ENCODE measurements at regions not wholly inside any gene's neighbourhood (a gene's known extent, or its start where the extent isn't known, plus 50 kb on each side); places are given as distances from the start of the nearest gene placed in this dataset.
"Not testable (repeated sequence)": the region's sequence is repeated elsewhere in the genome, so short reads cannot be mapped to it uniquely, and the experiment has no call there.

- H4K20me1 ChIP-seq = no peaks in the 10 kb centered on the region
- no peaks in the 10 kb centered on the region for H3K9me3 ChIP-seq
- no peaks in the 10 kb centered on the region for H3K36me3 ChIP-seq
- H3K27me3 ChIP-seq = no peaks in the 10 kb centered on the region
- H3K27ac ChIP-seq = no peak overlapping the region
- no peak overlapping the region for H3K9ac ChIP-seq
- H3K4me1 ChIP-seq = peaks cover 9% of the 10 kb centered on the region
- TF ChIP-seq Cebpa-rat (IDR thresholded peaks at IDR 0.05) = no peak
- no peak overlapping the region for H3K4me2 ChIP-seq
- no peak overlapping the region for H3K4me3 ChIP-seq
Observed at GRCh38 chr4:173652283-173652931, 122.4 kb upstream of the HAND2 start.

GRCh38 chr4:173651651-173652282 is 121.7 kb upstream of the HAND2 start:
- TF ChIP-seq Cebpa-rat (IDR thresholded peaks at IDR 0.05) = no peak
- Histone ChIP-seq H3K36me3 (no peaks in the 10 kb centered on the region), H3K27ac (no peak overlapping the region), H3K27me3 (no peaks in the 10 kb centered on the region), H3K4me1 (peaks cover 10% of the 10 kb centered on the region), H3K4me3 (no peak overlapping the region), H3K9me3 (no peaks in the 10 kb centered on the region), H3K4me2 (no peak overlapping the region), H3K9ac (no peak overlapping the region), H4K20me1 (no peaks in the 10 kb centered on the region)

GRCh38 chr4:173647902-173648301 is 117.9 kb upstream of the HAND2 start:
- peaks cover 10% of the 10 kb centered on the region for H3K4me1 ChIP-seq
- no peak overlapping the region for H3K27ac ChIP-seq
- no peak overlapping the region for H3K4me2 ChIP-seq
- TF ChIP-seq Cebpa-rat (IDR thresholded peaks at IDR 0.05) = no peak
- no peaks in the 10 kb centered on the region for H3K36me3 ChIP-seq
- H3K9ac ChIP-seq = no peak overlapping the region
- no peaks in the 10 kb centered on the region for H4K20me1 ChIP-seq
- H3K9me3 ChIP-seq = no peaks in the 10 kb centered on the region
- no peak overlapping the region for H3K4me3 ChIP-seq
- no peaks in the 10 kb centered on the region for H3K27me3 ChIP-seq

GRCh38 chr4:173642509-173642908 is 112.5 kb upstream of the HAND2 start:
- Histone ChIP-seq H3K4me2 (no peak overlapping the region), H3K27ac (no peak overlapping the region), H3K27me3 (no peaks in the 10 kb centered on the region), H3K36me3 (no peaks in the 10 kb centered on the region), H3K9ac (no peak overlapping the region), H3K4me3 (no peak overlapping the region), H3K9me3 (no peaks in the 10 kb centered on the region), H4K20me1 (no peaks in the 10 kb centered on the region), H3K4me1 (peaks cover 2% of the 10 kb centered on the region)
- TF ChIP-seq Cebpa-rat (IDR thresholded peaks at IDR 0.05) = no peak

GRCh38 chr4:173635395-173635794 is 105.4 kb upstream of the HAND2 start:
- TF ChIP-seq Cebpa-rat (IDR thresholded peaks at IDR 0.05) = no peak

GRCh38 chr4:173626277-173626676 is 96.2 kb upstream of the HAND2 start:
- TF ChIP-seq Cebpa-rat (IDR thresholded peaks at IDR 0.05) = no peak
- Histone ChIP-seq H3K27me3 (no peaks in the 10 kb centered on the region), H4K20me1 (no peaks in the 10 kb centered on the region), H3K9me3 (peaks cover 21% of the 10 kb centered on the region), H3K36me3 (no peaks in the 10 kb centered on the region), H3K4me1 (no peaks in the 10 kb centered on the region), H3K4me2 (no peak overlapping the region), H3K9ac (no peak overlapping the region), H3K4me3 (no peak overlapping the region), H3K27ac (no peak overlapping the region)

More at GRCh38 chr4:173635395-173635794, 105.4 kb upstream of the HAND2 start:
- Histone ChIP-seq H3K4me2 (no peak overlapping the region), H4K20me1 (no peaks in the 10 kb centered on the region), H3K4me1 (no peaks in the 10 kb centered on the region), H3K4me3 (no peak overlapping the region), H3K27ac (no peak overlapping the region), H3K36me3 (no peaks in the 10 kb centered on the region), H3K9me3 (peaks cover 16% of the 10 kb centered on the region), H3K27me3 (no peaks in the 10 kb centered on the region), H3K9ac (no peak overlapping the region)

GRCh38 chr4:173618648-173619047 is 88.6 kb upstream of the HAND2 start:
- not testable (repeated sequence) for H3K36me3 ChIP-seq, H3K4me1 ChIP-seq, H3K27me3 ChIP-seq, H3K4me3 ChIP-seq, H3K27ac ChIP-seq, H3K4me2 ChIP-seq, H4K20me1 ChIP-seq, H3K9ac ChIP-seq
- peaks cover 14% of the 10 kb centered on the region for H3K9me3 ChIP-seq

GRCh38 chr4:173609158-173609557 is 79.1 kb upstream of the HAND2 start:
- Histone ChIP-seq H3K9ac (no peak overlapping the region), H3K4me1 (no peaks in the 10 kb centered on the region), H3K4me2 (no peak overlapping the region), H4K20me1 (no peaks in the 10 kb centered on the region), H3K27ac (no peak overlapping the region), H3K4me3 (no peak overlapping the region), H3K27me3 (no peaks in the 10 kb centered on the region), H3K9me3 (peaks cover 4% of the 10 kb centered on the region; the same call in 1 of the 2 replicates), H3K36me3 (no peaks in the 10 kb centered on the region)
- TF ChIP-seq Cebpa-rat (IDR thresholded peaks at IDR 0.05) = no peak

- not testable (repeated sequence) for H3K4me2 ChIP-seq, H3K4me3 ChIP-seq, H3K36me3 ChIP-seq, H3K9ac ChIP-seq, H3K9me3 ChIP-seq, H4K20me1 ChIP-seq, H3K27ac ChIP-seq, H3K4me1 ChIP-seq, H3K27me3 ChIP-seq
Observed at GRCh38 chr4:173608632-173609031, 78.6 kb upstream of the HAND2 start.

GRCh38 chr4:173591760-173592159 is 61.7 kb upstream of the HAND2 start:
- Histone ChIP-seq H3K36me3 (no peaks in the 10 kb centered on the region), H3K4me2 (no peak overlapping the region)

More at GRCh38 chr4:173591760-173592159, 61.7 kb upstream of the HAND2 start:
- H3K27ac ChIP-seq = no peak overlapping the region
- H3K4me3 ChIP-seq = no peak overlapping the region
- TF ChIP-seq Cebpa-rat (IDR thresholded peaks at IDR 0.05) = no peak
- H4K20me1 ChIP-seq = no peaks in the 10 kb centered on the region
- H3K9ac ChIP-seq = no peak overlapping the region
- H3K4me1 ChIP-seq = no peaks in the 10 kb centered on the region
- no peaks in the 10 kb centered on the region for H3K9me3 ChIP-seq
- no peaks in the 10 kb centered on the region for H3K27me3 ChIP-seq

All from BLaER1 (cell line).